BE2C (cell line): ENCODE measurements at regions not wholly inside any gene's neighbourhood (a gene's known extent, or its start where the extent isn't known, plus 50 kb on each side); places are given as distances from the start of the nearest gene placed in this dataset.

Experiments
- DNase-seq: peaks from one replicate; pipeline ENCODE4 v3.0.0-alpha.2; 2020
- H3K27me3 ChIP-seq: fragments of 250-450 bp; sonication (Bioruptor Pico); 2 replicates; pipeline ENCODE4 v1.5.1; 2020; ENCODE audit warnings: mild to moderate bottlenecking
- H3K36me3 ChIP-seq: fragments of 250-450 bp; sonication (Bioruptor Pico); 2 replicates; pipeline ENCODE4 v1.5.1; 2020; ENCODE audit warnings: mild to moderate bottlenecking
- H3K4me1 ChIP-seq: fragments of 250-450 bp; sonication (Bioruptor Pico); 2 replicates; pipeline ENCODE4 v1.5.1; 2020
- H3K4me3 ChIP-seq: 2 replicates; pipeline ENCODE4 v1.5.1; 2011; ENCODE audit warnings: low read depth, low read length
- H3K9me3 ChIP-seq: fragments of 250-450 bp; sonication (Bioruptor Pico); 2 replicates; pipeline ENCODE4 v1.5.1; 2020
- TF ChIP-seq, protein P1 (sequence below): IDR thresholded peaks from 2 replicates; pipeline ENCODE4 v1.5.1; 2012; ENCODE audit warnings: mild to moderate bottlenecking, low read depth, low read length

- TF ChIP-seq, protein P1, sequence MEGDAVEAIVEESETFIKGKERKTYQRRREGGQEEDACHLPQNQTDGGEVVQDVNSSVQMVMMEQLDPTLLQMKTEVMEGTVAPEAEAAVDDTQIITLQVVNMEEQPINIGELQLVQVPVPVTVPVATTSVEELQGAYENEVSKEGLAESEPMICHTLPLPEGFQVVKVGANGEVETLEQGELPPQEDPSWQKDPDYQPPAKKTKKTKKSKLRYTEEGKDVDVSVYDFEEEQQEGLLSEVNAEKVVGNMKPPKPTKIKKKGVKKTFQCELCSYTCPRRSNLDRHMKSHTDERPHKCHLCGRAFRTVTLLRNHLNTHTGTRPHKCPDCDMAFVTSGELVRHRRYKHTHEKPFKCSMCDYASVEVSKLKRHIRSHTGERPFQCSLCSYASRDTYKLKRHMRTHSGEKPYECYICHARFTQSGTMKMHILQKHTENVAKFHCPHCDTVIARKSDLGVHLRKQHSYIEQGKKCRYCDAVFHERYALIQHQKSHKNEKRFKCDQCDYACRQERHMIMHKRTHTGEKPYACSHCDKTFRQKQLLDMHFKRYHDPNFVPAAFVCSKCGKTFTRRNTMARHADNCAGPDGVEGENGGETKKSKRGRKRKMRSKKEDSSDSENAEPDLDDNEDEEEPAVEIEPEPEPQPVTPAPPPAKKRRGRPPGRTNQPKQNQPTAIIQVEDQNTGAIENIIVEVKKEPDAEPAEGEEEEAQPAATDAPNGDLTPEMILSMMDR, result no peak
- H3K27me3 ChIP-seq, result no peaks in the 10 kb centered on the region
- no peaks in the 10 kb centered on the region for H3K4me1 ChIP-seq
- no peaks in the 10 kb centered on the region for H3K36me3 ChIP-seq
- H3K4me3 ChIP-seq, result no peak overlapping the region
- no peak for DNase-seq
- H3K9me3 ChIP-seq, result no peaks in the 10 kb centered on the region
These were observed 764.2 kb downstream of the BRD1 start for GRCh38 chr22:49063545-49063890.

GRCh38 chr22:49062802-49063544 lies 764.7 kb downstream of the BRD1 start:
- Histone ChIP-seq H3K4me1 (no peaks in the 10 kb centered on the region), H3K27me3 (no peaks in the 10 kb centered on the region)

GRCh38 chr22:49062155-49062801 lies 765.4 kb downstream of the BRD1 start:
- DNase-seq, result no peak
- H3K36me3 ChIP-seq, result no peaks in the 10 kb centered on the region
- no peaks in the 10 kb centered on the region for H3K27me3 ChIP-seq
- no peak overlapping the region for H3K4me3 ChIP-seq
- no peaks in the 10 kb centered on the region for H3K4me1 ChIP-seq
- TF ChIP-seq, protein P1, result no peak
- H3K9me3 ChIP-seq, result no peaks in the 10 kb centered on the region

More at GRCh38 chr22:49062802-49063544, 764.7 kb downstream of the BRD1 start:
- Histone ChIP-seq H3K36me3 (no peaks in the 10 kb centered on the region), H3K4me3 (no peak overlapping the region), H3K9me3 (no peaks in the 10 kb centered on the region)
- DNase-seq, result no peak
- TF ChIP-seq, protein P1, result no peak

- H3K27me3 ChIP-seq, result no peaks in the 10 kb centered on the region
- H3K4me3 ChIP-seq, result no peak overlapping the region
- H3K9me3 ChIP-seq, result no peaks in the 10 kb centered on the region; the same call in 1 of the 2 replicates
- H3K4me1 ChIP-seq, result no peaks in the 10 kb centered on the region
- no peak for DNase-seq
- TF ChIP-seq, protein P1, result no peak
- no peaks in the 10 kb centered on the region for H3K36me3 ChIP-seq
These were observed 769.8 kb downstream of the BRD1 start for GRCh38 chr22:49057910-49058309.

GRCh38 chr22:49056301-49056700 lies 771.4 kb downstream of the BRD1 start:
- H3K36me3 ChIP-seq, result no peaks in the 10 kb centered on the region
- no peak overlapping the region for H3K4me3 ChIP-seq
- no peaks in the 10 kb centered on the region; the same call in 1 of the 2 replicates for H3K9me3 ChIP-seq
- no peaks in the 10 kb centered on the region for H3K27me3 ChIP-seq
- TF ChIP-seq, protein P1, result no peak
- H3K4me1 ChIP-seq, result no peaks in the 10 kb centered on the region
- no peak for DNase-seq

GRCh38 chr22:49055406-49055805 lies 772.3 kb downstream of the BRD1 start:
- TF ChIP-seq, protein P1, result no peak
- H3K4me3 ChIP-seq, result no peak overlapping the region
- DNase-seq, result no peak
- H3K27me3 ChIP-seq, result no peaks in the 10 kb centered on the region
- H3K9me3 ChIP-seq, result no peaks in the 10 kb centered on the region; the same call in 1 of the 2 replicates
- no peaks in the 10 kb centered on the region for H3K36me3 ChIP-seq
- no peaks in the 10 kb centered on the region for H3K4me1 ChIP-seq
